Natural killer cell (primary cell): ENCODE measurements at regions not wholly inside any gene's neighbourhood (a gene's known extent, or its start where the extent isn't known, plus 50 kb on each side); places are given as distances from the start of the nearest gene placed in this dataset.
A peak's percentile ranks its signal among the peaks of the same experiment; 100 is the strongest.

Experiments used
- ATAC-seq, 3 donors: fragments of 150-1000 bp in 2 of 3; fragments of 200-7000 bp in 1 of 3; cut with Tn5 transposase; 1 replicate in 1 of 3; 2 replicates in 2 of 3; pipeline ENCODE4 v1.10.0; 2021; ENCODE audit warnings: mild to moderate bottlenecking in 2 of 3, moderate library complexity in 2 of 3
- DNase-seq, 2 donors: peaks; one replicate each; pipeline versions ENCODE4 v3.0.0 to v3.0.0-alpha.2; 2013 to 2021; ENCODE audit warnings: mixed read lengths in 1 of 2
- H3K27ac ChIP-seq: one replicate; pipeline ENCODE4 v1.5.1; 2013; ENCODE audit warnings: mild to moderate bottlenecking, low read length
- H3K27me3 ChIP-seq: one replicate; pipeline ENCODE4 v1.6.1; 2013; ENCODE audit warnings: low read length; ENCODE audit not compliant: control insufficient read depth, insufficient read depth
- H3K36me3 ChIP-seq: one replicate; pipeline ENCODE4 v1.6.1; 2013; ENCODE audit warnings: low read length; ENCODE audit not compliant: control insufficient read depth, insufficient read depth
- H3K4me1 ChIP-seq: one replicate; pipeline ENCODE4 v1.6.1; 2013; ENCODE audit warnings: low read length; ENCODE audit not compliant: control insufficient read depth, insufficient read depth
- H3K4me3 ChIP-seq: one replicate; pipeline ENCODE4 v1.5.1; 2013; ENCODE audit warnings: low read length
- H3K9me3 ChIP-seq: one replicate; pipeline ENCODE4 v1.6.1; 2013; ENCODE audit warnings: low read length; ENCODE audit not compliant: control insufficient read depth, insufficient read depth
- H3K27ac Mint-ChIP-seq, 2 donors: one replicate each; pipeline ENCODE4 v1.8.0; 2022; ENCODE audit warnings: mild to moderate bottlenecking in 2 of 2, mixed read lengths in 2 of 2, moderate library complexity in 1 of 2
- H3K27me3 Mint-ChIP-seq, 2 donors: one replicate each; pipeline ENCODE4 v1.8.0; 2022; ENCODE audit warnings: low read depth in 2 of 2, mixed read lengths in 2 of 2
- H3K36me3 Mint-ChIP-seq: one replicate; pipeline ENCODE4 v1.8.0; 2022; ENCODE audit warnings: mixed read lengths
- H3K4me1 Mint-ChIP-seq, 2 donors: one replicate each; pipeline ENCODE4 v1.8.0; 2022; ENCODE audit warnings: mixed read lengths in 2 of 2
- H3K4me3 Mint-ChIP-seq: one replicate; pipeline ENCODE4 v1.8.0; 2022; ENCODE audit warnings: mild to moderate bottlenecking, moderate library complexity, mixed read lengths
- H3K9me3 Mint-ChIP-seq, 2 donors: one replicate each; pipeline ENCODE4 v1.8.0; 2022; ENCODE audit warnings: mixed read lengths in 2 of 2
- CTCF ChIP-seq: fragments of 200-600 bp; IDR thresholded peaks from one replicate; pipeline ENCODE4 v1.8.0; 2022; ENCODE audit warnings: antibody characterized with exemption
- WGBS: methylation state at CpG from one replicate; pipeline ENCODE4 v1.1.7; 2013; ENCODE audit warnings: missing lambda C conversion rate; ENCODE audit not compliant: insufficient coverage; 5-methylcytosine and 5-hydroxymethylcytosine counted together
- intact Hi-C: fragments of 100-400 bp; cut with micrococcal nuclease; formaldehyde crosslinking; loops from one replicate; pipeline ENCODE4 v1.14.2; 2022

- TF ChIP-seq CTCF, result no peak
- no peak overlapping the region for H3K4me3 Mint-ChIP-seq
- Histone ChIP-seq H3K4me3 (no peak overlapping the region), H3K27ac (no peak overlapping the region), H3K9me3 (no peaks in the 10 kb centered on the region), H3K4me1 (no peaks in the 10 kb centered on the region), H3K27me3 (no peaks in the 10 kb centered on the region), H3K36me3 (no peaks in the 10 kb centered on the region)
- H3K27me3 Mint-ChIP-seq, result peaks cover 10 to 24% of the 10 kb centered on the region in 2 donors
- no peaks in the 10 kb centered on the region for H3K9me3 Mint-ChIP-seq
- H3K36me3 Mint-ChIP-seq, result no peaks in the 10 kb centered on the region
- H3K4me1 Mint-ChIP-seq, result no peaks in the 10 kb centered on the region
- H3K27ac Mint-ChIP-seq, result no peak overlapping the region
- WGBS, result 88% methylated on average over 6 of the region's 6 CpGs
- DNase-seq (no peak), ATAC-seq (no peak)
- intact Hi-C loops, result loop anchor here (10.0 kb wide), 1 partner anchor 829 kb away; no protein-coding TSS in a partner anchor
Observed at GRCh38 chr1:5515501-5515900, 476.7 kb downstream of the NPHP4 start.

- no peak overlapping the region for H3K27ac Mint-ChIP-seq
- peak; percentile 63 to 73 for DNase-seq
- Histone ChIP-seq H3K4me1 (no peaks in the 10 kb centered on the region), H3K27me3 (peaks cover 2% of the 10 kb centered on the region), H3K27ac (no peak overlapping the region), H3K4me3 (no peak overlapping the region), H3K36me3 (no peaks in the 10 kb centered on the region), H3K9me3 (no peaks in the 10 kb centered on the region)
- no peaks in the 10 kb centered on the region for H3K4me1 Mint-ChIP-seq
- peak; percentile 100 for TF ChIP-seq CTCF
- no peak overlapping the region for H3K4me3 Mint-ChIP-seq
- 24% methylated on average over 10 of the region's 13 CpGs for WGBS
- H3K9me3 Mint-ChIP-seq, result no peaks in the 10 kb centered on the region
- ATAC-seq, result peak; percentile 64 to 81 (median 68)
- peaks cover 7 to 16% of the 10 kb centered on the region in 2 donors for H3K27me3 Mint-ChIP-seq
- H3K36me3 Mint-ChIP-seq, result no peaks in the 10 kb centered on the region
- intact Hi-C loops, result loop anchor here (10.0 kb wide), 1 partner anchor 830 kb away; no protein-coding TSS in a partner anchor
Observed at GRCh38 chr1:5514527-5515183, 477.6 kb downstream of the NPHP4 start.

GRCh38 chr1:5513846-5514526, 478.2 kb downstream of the NPHP4 start:
- Mint-ChIP-seq H3K4me1 (no peaks in the 10 kb centered on the region), H3K27ac (no peak overlapping the region)

More at GRCh38 chr1:5513846-5514526, 478.2 kb downstream of the NPHP4 start:
- peaks cover 2% of the 10 kb centered on the region for H3K27me3 ChIP-seq
- intact Hi-C loops, result loop anchor here (10.0 kb wide), 1 partner anchor 831 kb away; no protein-coding TSS in a partner anchor
- Mint-ChIP-seq H3K27me3 (peaks cover 9 to 10% of the 10 kb centered on the region in 2 donors), H3K9me3 (no peaks in the 10 kb centered on the region), H3K4me3 (no peak overlapping the region), H3K36me3 (no peaks in the 10 kb centered on the region)
- TF ChIP-seq CTCF, result no peak
- H3K9me3 ChIP-seq, result no peaks in the 10 kb centered on the region
- no peak overlapping the region for H3K4me3 ChIP-seq
- no peak overlapping the region for H3K27ac ChIP-seq
- no peaks in the 10 kb centered on the region for H3K4me1 ChIP-seq
- ATAC-seq (no peak), DNase-seq (no peak)
- H3K36me3 ChIP-seq, result no peaks in the 10 kb centered on the region
- WGBS, result 40% methylated on average over 7 of the region's 7 CpGs
